ENCODE measurements at regions not wholly inside any gene's neighbourhood (a gene's known extent, or its start where the extent isn't known, plus 50 kb on each side); places are given as distances from the start of the nearest gene placed in this dataset.
A peak's percentile ranks its signal among the peaks of the same experiment; 100 is the strongest.

DNA sequence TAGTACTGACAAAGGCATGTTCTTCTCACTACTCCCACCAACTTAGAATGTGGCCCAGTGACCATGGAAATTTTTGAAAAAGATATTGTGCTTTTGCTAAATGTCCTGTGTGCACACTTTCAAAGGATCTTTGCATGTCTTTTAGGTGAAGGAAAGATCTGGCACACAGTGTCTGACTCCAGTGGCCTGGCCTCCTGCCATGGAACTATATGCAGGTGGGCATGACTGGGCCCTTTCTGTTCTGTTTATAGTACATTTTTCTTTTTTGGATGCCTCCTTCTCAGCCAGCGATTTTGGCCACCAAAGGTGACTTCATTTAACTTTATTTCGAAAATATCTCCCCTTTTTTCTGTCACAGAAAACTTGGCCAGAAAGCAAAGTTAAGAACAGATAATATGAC lies 999.7 kb upstream of the PIK3C3 start:
- Histone ChIP-seq H3K27ac (ENCODE audit: low read depth in 1 of 2, low read length in 2 of 2) (no peak overlapping the region), H3K9ac (ENCODE audit: low read depth in 1 of 2, low read length in 2 of 2) (no peak overlapping the region), H3K36me3 (ENCODE audit: control insufficient read depth in 4 of 4, insufficient read depth in 3 of 4, low read depth in 1 of 4, low read length in 3 of 4) (no peaks in the 10 kb centered on the region), H3K4me1 (ENCODE audit: control insufficient read depth in 4 of 4, insufficient read depth in 4 of 4, low read length in 3 of 4) (peaks cover 0 to under 1% (median 0%) of the 10 kb centered on the region in 4 donors), H3K9me3 (ENCODE audit: control insufficient read depth in 4 of 4, low read length in 3 of 4) (no peaks in the 10 kb centered on the region), H3K4me3 (ENCODE audit: low read depth in 1 of 3, low read length in 3 of 3) (no peak overlapping the region), H3K27me3 (ENCODE audit: control insufficient read depth in 4 of 4, insufficient read depth in 4 of 4, low read length in 3 of 4) (no peaks in the 10 kb centered on the region)
- 73% methylated on average over 2 of the region's 2 CpGs for WGBS
- DNase-seq (ENCODE audit: low spot score), result no peak
- no peak for TF ChIP-seq TAF1 (conservative IDR thresholded peaks at IDR 0.05)
- TF ChIP-seq FOXA1 (IDR thresholded peaks at IDR 0.05), result no peak
- TF ChIP-seq, protein P1, sequence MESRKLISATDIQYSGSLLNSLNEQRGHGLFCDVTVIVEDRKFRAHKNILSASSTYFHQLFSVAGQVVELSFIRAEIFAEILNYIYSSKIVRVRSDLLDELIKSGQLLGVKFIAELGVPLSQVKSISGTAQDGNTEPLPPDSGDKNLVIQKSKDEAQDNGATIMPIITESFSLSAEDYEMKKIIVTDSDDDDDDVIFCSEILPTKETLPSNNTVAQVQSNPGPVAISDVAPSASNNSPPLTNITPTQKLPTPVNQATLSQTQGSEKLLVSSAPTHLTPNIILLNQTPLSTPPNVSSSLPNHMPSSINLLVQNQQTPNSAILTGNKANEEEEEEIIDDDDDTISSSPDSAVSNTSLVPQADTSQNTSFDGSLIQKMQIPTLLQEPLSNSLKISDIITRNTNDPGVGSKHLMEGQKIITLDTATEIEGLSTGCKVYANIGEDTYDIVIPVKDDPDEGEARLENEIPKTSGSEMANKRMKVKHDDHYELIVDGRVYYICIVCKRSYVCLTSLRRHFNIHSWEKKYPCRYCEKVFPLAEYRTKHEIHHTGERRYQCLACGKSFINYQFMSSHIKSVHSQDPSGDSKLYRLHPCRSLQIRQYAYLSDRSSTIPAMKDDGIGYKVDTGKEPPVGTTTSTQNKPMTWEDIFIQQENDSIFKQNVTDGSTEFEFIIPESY (IDR thresholded peaks at IDR 0.05), result no peak
- no peak for TF ChIP-seq YY1 (IDR thresholded peaks at IDR 0.05)
- no peak for TF ChIP-seq JUND (IDR thresholded peaks at IDR 0.05)
- TF ChIP-seq, protein P2, sequence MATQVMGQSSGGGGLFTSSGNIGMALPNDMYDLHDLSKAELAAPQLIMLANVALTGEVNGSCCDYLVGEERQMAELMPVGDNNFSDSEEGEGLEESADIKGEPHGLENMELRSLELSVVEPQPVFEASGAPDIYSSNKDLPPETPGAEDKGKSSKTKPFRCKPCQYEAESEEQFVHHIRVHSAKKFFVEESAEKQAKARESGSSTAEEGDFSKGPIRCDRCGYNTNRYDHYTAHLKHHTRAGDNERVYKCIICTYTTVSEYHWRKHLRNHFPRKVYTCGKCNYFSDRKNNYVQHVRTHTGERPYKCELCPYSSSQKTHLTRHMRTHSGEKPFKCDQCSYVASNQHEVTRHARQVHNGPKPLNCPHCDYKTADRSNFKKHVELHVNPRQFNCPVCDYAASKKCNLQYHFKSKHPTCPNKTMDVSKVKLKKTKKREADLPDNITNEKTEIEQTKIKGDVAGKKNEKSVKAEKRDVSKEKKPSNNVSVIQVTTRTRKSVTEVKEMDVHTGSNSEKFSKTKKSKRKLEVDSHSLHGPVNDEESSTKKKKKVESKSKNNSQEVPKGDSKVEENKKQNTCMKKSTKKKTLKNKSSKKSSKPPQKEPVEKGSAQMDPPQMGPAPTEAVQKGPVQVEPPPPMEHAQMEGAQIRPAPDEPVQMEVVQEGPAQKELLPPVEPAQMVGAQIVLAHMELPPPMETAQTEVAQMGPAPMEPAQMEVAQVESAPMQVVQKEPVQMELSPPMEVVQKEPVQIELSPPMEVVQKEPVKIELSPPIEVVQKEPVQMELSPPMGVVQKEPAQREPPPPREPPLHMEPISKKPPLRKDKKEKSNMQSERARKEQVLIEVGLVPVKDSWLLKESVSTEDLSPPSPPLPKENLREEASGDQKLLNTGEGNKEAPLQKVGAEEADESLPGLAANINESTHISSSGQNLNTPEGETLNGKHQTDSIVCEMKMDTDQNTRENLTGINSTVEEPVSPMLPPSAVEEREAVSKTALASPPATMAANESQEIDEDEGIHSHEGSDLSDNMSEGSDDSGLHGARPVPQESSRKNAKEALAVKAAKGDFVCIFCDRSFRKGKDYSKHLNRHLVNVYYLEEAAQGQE (IDR thresholded peaks at IDR 0.05), result no peak
- TF ChIP-seq NR2F2 (IDR thresholded peaks at IDR 0.05), result no peak
- no peak for TF ChIP-seq SP1 (IDR thresholded peaks at IDR 0.05)
- TF ChIP-seq RXRA (IDR thresholded peaks at IDR 0.05), result no peak
- no peak for TF ChIP-seq RAD21 (IDR thresholded peaks at IDR 0.05)
- no peak for TF ChIP-seq HNF4G (IDR thresholded peaks at IDR 0.05)

DNA sequence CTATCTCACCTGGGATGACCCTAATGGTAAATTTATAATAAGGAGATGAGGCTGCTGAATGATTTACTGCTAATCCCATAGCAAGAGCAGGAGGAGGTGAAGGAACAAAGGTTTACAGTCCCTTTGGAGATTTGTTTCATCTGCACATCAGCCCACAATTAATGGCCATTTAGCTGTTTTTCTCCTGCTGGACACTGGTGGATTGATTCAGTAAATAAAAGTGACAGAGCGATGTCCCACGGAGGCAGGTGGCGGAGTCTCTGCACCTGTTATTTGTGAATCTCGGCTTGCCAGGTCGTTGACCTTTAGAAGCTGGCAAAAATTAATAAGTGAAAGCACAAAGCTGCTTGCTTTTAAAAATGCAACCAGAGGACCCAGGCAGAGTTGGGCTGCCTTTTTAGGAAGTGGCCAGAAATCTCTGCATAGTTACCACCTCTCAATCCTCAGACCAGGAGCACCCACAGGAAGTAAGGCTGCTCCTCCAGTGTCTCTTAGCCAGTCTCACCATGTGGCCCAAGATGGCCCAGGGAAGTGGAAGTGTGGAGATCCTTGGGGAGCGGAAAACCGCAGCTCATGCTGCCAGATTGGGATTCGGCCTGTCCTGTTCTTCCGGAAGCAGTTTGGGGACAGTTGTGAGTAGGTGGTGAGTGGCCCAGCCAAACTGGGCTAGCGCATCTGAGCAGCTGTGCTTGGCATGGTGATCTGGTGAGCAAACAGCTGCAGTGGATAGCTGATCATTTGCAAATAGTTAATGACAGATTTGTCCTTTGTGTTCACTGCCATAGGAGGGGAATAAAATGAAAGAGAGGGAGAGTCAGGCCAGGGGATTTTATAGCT lies 1005.7 kb upstream of the PIK3C3 start:
- no peaks in the 10 kb centered on the region for H3K9me3 ChIP-seq (ENCODE audit: control insufficient read depth in 4 of 4, low read length in 3 of 4)
- H3K4me3 ChIP-seq (ENCODE audit: low read depth in 1 of 3, low read length in 3 of 3), result peak overlapping the region in 1 of 3 donors; percentile 23
- H3K9ac ChIP-seq (ENCODE audit: low read depth in 1 of 2, low read length in 2 of 2), result no peak overlapping the region
- H3K4me1 ChIP-seq (ENCODE audit: control insufficient read depth in 4 of 4, insufficient read depth in 4 of 4, low read length in 3 of 4), result peaks cover 0 to 14% (median 11%) of the 10 kb centered on the region in 4 donors
- no peak overlapping the region for H3K27ac ChIP-seq (ENCODE audit: low read depth in 1 of 2, low read length in 2 of 2)
- 53% methylated on average over 10 of the region's 10 CpGs for WGBS
- H3K27me3 ChIP-seq (ENCODE audit: control insufficient read depth in 4 of 4, insufficient read depth in 4 of 4, low read length in 3 of 4), result no peaks in the 10 kb centered on the region
- no peaks in the 10 kb centered on the region for H3K36me3 ChIP-seq (ENCODE audit: control insufficient read depth in 4 of 4, insufficient read depth in 3 of 4, low read depth in 1 of 4, low read length in 3 of 4)
- DNase-seq (ENCODE audit: low spot score), result no peak
- no peak for TF ChIP-seq GABPA (IDR thresholded peaks at IDR 0.05 in 1 of 2, conservative IDR thresholded peaks at IDR 0.05 in 1 of 2)
- no peak for TF ChIP-seq RAD21 (IDR thresholded peaks at IDR 0.05)
- TF ChIP-seq TAF1 (conservative IDR thresholded peaks at IDR 0.05), result no peak
- TF ChIP-seq FOXA2 (IDR thresholded peaks at IDR 0.05), result no peak
- TF ChIP-seq, protein P2 (IDR thresholded peaks at IDR 0.05), result no peak
- no peak for TF ChIP-seq NR2F2 (IDR thresholded peaks at IDR 0.05)
- no peak for TF ChIP-seq EGR1 (IDR thresholded peaks at IDR 0.05; ENCODE audit: low read depth in 2 of 2)
- no peak for TF ChIP-seq JUND (IDR thresholded peaks at IDR 0.05)
- TF ChIP-seq, protein P1 (IDR thresholded peaks at IDR 0.05), result no peak
- no peak for TF ChIP-seq SP1 (IDR thresholded peaks at IDR 0.05)
- no peak for TF ChIP-seq FOXA1 (IDR thresholded peaks at IDR 0.05)
- TF ChIP-seq HNF4G (IDR thresholded peaks at IDR 0.05), result no peak
- TF ChIP-seq, protein P3, sequence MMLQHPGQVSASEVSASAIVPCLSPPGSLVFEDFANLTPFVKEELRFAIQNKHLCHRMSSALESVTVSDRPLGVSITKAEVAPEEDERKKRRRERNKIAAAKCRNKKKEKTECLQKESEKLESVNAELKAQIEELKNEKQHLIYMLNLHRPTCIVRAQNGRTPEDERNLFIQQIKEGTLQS (IDR thresholded peaks at IDR 0.05), result no peak
- TF ChIP-seq, protein P4, sequence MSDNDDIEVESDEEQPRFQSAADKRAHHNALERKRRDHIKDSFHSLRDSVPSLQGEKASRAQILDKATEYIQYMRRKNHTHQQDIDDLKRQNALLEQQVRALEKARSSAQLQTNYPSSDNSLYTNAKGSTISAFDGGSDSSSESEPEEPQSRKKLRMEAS (IDR thresholded peaks at IDR 0.05), result no peak
- no peak for TF ChIP-seq HNF4A (conservative IDR thresholded peaks at IDR 0.05)
- TF ChIP-seq YY1 (IDR thresholded peaks at IDR 0.05), result no peak
- no peak for TF ChIP-seq RXRA (IDR thresholded peaks at IDR 0.05)

Data from liver (tissue), 7 donors.